ENCODE measurements at regions not wholly inside any gene's neighbourhood (a gene's known extent, or its start where the extent isn't known, plus 50 kb on each side); places are given as distances from the start of the nearest gene placed in this dataset.

- Mint-ChIP-seq H3K4me3 (ENCODE audit: unreplicated experiment) (no peak overlapping the region), H3K27me3 (ENCODE audit: low read depth, unreplicated experiment) (peaks cover 5% of the 10 kb centered on the region), H3K9me3 (ENCODE audit: unreplicated experiment) (peaks cover 7% of the 10 kb centered on the region), H3K27ac (ENCODE audit: unreplicated experiment) (no peak overlapping the region), H3K4me1 (ENCODE audit: low read depth, unreplicated experiment) (no peaks in the 10 kb centered on the region), H3K36me3 (ENCODE audit: low read depth, unreplicated experiment) (no peaks in the 10 kb centered on the region)
- FAIRE-seq (no peak), DNase-seq (ENCODE audit: low read depth) (no peak)
- Histone ChIP-seq H3K4me1 (ENCODE audit: insufficient read depth, low read length) (no peaks in the 10 kb centered on the region), H4K20me1 (ENCODE audit: insufficient read depth, low read length) (no peaks in the 10 kb centered on the region), H3K79me2 (ENCODE audit: insufficient read depth, low read length) (no peaks in the 10 kb centered on the region), H3K4me2 (ENCODE audit: low read length) (no peak overlapping the region), H3K9ac (ENCODE audit: low read length) (no peak overlapping the region), H3K9me3 (ENCODE audit: insufficient read depth, low read depth, low read length) (no peaks in the 10 kb centered on the region), H2AFZ (ENCODE audit: low read depth, low read length) (no peak overlapping the region), H3K27ac (ENCODE audit: low read depth, low read length) (no peak overlapping the region), H3K27me3 (ENCODE audit: insufficient read depth, low read length) (no peaks in the 10 kb centered on the region), H3K36me3 (ENCODE audit: insufficient read depth, low read length) (no peaks in the 10 kb centered on the region), H3K4me3 (ENCODE audit: insufficient read depth, low read depth, low read length) (no peak overlapping the region)
- TF ChIP-seq EZH2 (IDR thresholded peaks at IDR 0.05; ENCODE audit: insufficient read depth, low read length) (no peak), CTCF (IDR thresholded peaks at IDR 0.05; ENCODE audit: insufficient read depth, low read depth, low read length) (no peak)
These were observed 116.3 kb downstream of the SLC28A3 start for GRCh38 chr9:84224246-84224645.

All from astrocyte (in vitro differentiated cells and primary cell).